ENCODE measurements at regions not wholly inside any gene's neighbourhood (a gene's known extent, or its start where the extent isn't known, plus 50 kb on each side); places are given as distances from the start of the nearest gene placed in this dataset.

GRCh38 chr3:191889106-191889505, 428.1 kb downstream of the PYDC2 start:
- TF ChIP-seq POLR2AphosphoS5 (IDR thresholded peaks at IDR 0.05) = no peak
- TF ChIP-seq, protein P1, sequence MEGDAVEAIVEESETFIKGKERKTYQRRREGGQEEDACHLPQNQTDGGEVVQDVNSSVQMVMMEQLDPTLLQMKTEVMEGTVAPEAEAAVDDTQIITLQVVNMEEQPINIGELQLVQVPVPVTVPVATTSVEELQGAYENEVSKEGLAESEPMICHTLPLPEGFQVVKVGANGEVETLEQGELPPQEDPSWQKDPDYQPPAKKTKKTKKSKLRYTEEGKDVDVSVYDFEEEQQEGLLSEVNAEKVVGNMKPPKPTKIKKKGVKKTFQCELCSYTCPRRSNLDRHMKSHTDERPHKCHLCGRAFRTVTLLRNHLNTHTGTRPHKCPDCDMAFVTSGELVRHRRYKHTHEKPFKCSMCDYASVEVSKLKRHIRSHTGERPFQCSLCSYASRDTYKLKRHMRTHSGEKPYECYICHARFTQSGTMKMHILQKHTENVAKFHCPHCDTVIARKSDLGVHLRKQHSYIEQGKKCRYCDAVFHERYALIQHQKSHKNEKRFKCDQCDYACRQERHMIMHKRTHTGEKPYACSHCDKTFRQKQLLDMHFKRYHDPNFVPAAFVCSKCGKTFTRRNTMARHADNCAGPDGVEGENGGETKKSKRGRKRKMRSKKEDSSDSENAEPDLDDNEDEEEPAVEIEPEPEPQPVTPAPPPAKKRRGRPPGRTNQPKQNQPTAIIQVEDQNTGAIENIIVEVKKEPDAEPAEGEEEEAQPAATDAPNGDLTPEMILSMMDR (IDR thresholded peaks at IDR 0.05) = no peak

Data from stomach (tissue), 4 donors.